ENCODE measurements at regions not wholly inside any gene's neighbourhood (a gene's known extent, or its start where the extent isn't known, plus 50 kb on each side); places are given as distances from the start of the nearest gene placed in this dataset.

DNA sequence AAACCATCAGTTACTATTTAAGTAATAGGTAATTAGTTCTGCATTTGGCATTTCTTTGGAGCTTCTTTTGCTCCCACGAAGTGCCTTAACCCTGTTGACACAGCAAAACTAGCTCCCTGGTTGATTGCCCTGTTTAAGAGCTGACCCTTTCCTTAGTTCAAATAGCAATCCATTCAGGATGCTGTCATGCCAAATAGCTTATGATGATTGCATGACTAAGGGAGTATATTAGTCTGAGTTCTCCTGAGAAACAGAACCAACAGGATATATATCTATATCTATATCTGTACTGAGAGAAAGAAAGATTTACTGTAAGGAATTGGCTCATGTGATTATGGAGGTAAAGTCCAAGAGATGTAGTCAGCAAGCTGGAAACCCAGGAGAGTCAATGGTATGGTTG lies 50.3 kb upstream of the SPRED1 start:
- peak overlapping the region in 2 of 4 donors; percentile 43 to 79 for H3K27ac ChIP-seq
- DNase-seq, result peak in 1 of 3 donors; percentile 50

More for the DNA sequence above, 50.3 kb upstream of the SPRED1 start:
- no peaks in the 10 kb centered on the region for H3K4me1 ChIP-seq
- no peaks in the 10 kb centered on the region for H3K36me3 ChIP-seq
- H3K4me3 ChIP-seq, result no peak overlapping the region
- no peaks in the 10 kb centered on the region for H3K27me3 ChIP-seq
- no peak for TF ChIP-seq POLR2A (IDR thresholded peaks at IDR 0.05)
- TF ChIP-seq, protein P1, sequence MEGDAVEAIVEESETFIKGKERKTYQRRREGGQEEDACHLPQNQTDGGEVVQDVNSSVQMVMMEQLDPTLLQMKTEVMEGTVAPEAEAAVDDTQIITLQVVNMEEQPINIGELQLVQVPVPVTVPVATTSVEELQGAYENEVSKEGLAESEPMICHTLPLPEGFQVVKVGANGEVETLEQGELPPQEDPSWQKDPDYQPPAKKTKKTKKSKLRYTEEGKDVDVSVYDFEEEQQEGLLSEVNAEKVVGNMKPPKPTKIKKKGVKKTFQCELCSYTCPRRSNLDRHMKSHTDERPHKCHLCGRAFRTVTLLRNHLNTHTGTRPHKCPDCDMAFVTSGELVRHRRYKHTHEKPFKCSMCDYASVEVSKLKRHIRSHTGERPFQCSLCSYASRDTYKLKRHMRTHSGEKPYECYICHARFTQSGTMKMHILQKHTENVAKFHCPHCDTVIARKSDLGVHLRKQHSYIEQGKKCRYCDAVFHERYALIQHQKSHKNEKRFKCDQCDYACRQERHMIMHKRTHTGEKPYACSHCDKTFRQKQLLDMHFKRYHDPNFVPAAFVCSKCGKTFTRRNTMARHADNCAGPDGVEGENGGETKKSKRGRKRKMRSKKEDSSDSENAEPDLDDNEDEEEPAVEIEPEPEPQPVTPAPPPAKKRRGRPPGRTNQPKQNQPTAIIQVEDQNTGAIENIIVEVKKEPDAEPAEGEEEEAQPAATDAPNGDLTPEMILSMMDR (IDR thresholded peaks at IDR 0.05), result no peak
- no peaks in the 10 kb centered on the region for H3K9me3 ChIP-seq

All from Peyer's patch (tissue), 4 donors.